PFSK-1 (cell line): ENCODE measurements at regions not wholly inside any gene's neighbourhood (a gene's known extent, or its start where the extent isn't known, plus 50 kb on each side); places are given as distances from the start of the nearest gene placed in this dataset.

ENCODE experiments used
- FOXP2 ChIP-seq: optimal IDR thresholded peaks from 2 replicates; pipeline ENCODE3; 2011; ENCODE audit warnings: borderline replicate concordance, control low read depth, inconsistent platforms; ENCODE audit not compliant: insufficient read depth; ENCODE audit errors: extremely low read length, extremely low read depth
- POLR2AphosphoS5 ChIP-seq: IDR thresholded peaks from 2 replicates; pipeline ENCODE4 v1.6.1; 2012; ENCODE audit warnings: low read depth, mild to moderate bottlenecking, control low read depth, low read length, moderate library complexity
- REST ChIP-seq, 2 experiments: IDR thresholded peaks; 2 replicates each; pipeline versions ENCODE4 v1.6.1 to v1.8.0; 2011 to 2012; ENCODE audit warnings: low read depth in 2 of 2, low read length in 2 of 2, control low read depth in 1 of 2, inconsistent platforms in 1 of 2, mild to moderate bottlenecking in 1 of 2, moderate library complexity in 1 of 2; ENCODE audit not compliant: insufficient read depth in 1 of 2
- SIN3A ChIP-seq: IDR thresholded peaks from 2 replicates; pipeline ENCODE4 v1.6.1; 2012; ENCODE audit warnings: mild to moderate bottlenecking, low read length, moderate library complexity, borderline replicate concordance; ENCODE audit not compliant: insufficient read depth
- TAF1 ChIP-seq: IDR thresholded peaks from 2 replicates; pipeline ENCODE4 v1.6.1; 2012; ENCODE audit warnings: low read length, control low read depth, borderline replicate concordance; ENCODE audit not compliant: insufficient read depth

- TF ChIP-seq POLR2AphosphoS5 (no peak), SIN3A (no peak)
Measured at GRCh38 chr15:85932391-85932790, 137.7 kb upstream of the KLHL25 start.

GRCh38 chr15:85934691-85935090 is 140.0 kb upstream of the KLHL25 start:
- TF ChIP-seq POLR2AphosphoS5 (no peak), SIN3A (no peak), FOXP2 (no peak), TAF1 (no peak), REST (IDR thresholded peaks at IDR 0.05; ENCODE audit: insufficient read depth in 1 of 2, low read depth in 2 of 2, low read length in 2 of 2) (no peak)

- TF ChIP-seq POLR2AphosphoS5, result no peak
- TF ChIP-seq TAF1, result no peak
- no peak for TF ChIP-seq REST (IDR thresholded peaks at IDR 0.05; ENCODE audit: insufficient read depth in 1 of 2, low read depth in 2 of 2, low read length in 2 of 2)
- no peak for TF ChIP-seq FOXP2
- TF ChIP-seq SIN3A, result no peak
Measured at GRCh38 chr15:85935182-85935581, 140.5 kb upstream of the KLHL25 start.

- TF ChIP-seq REST (IDR thresholded peaks at IDR 0.05; ENCODE audit: insufficient read depth in 1 of 2, low read depth in 2 of 2, low read length in 2 of 2) (no peak), POLR2AphosphoS5 (no peak), FOXP2 (no peak), SIN3A (no peak), TAF1 (no peak)
Measured at GRCh38 chr15:85937661-85938060, 142.0 kb upstream of the AGBL1 start.

- no peak for TF ChIP-seq SIN3A
- TF ChIP-seq POLR2AphosphoS5, result no peak
- no peak for TF ChIP-seq REST (IDR thresholded peaks at IDR 0.05; ENCODE audit: insufficient read depth in 1 of 2, low read depth in 2 of 2, low read length in 2 of 2)
Measured at GRCh38 chr15:85941186-85941855, 138.3 kb upstream of the AGBL1 start.
